Muscle layer of duodenum (tissue), 2 donors: ENCODE measurements at regions not wholly inside any gene's neighbourhood (a gene's known extent, or its start where the extent isn't known, plus 50 kb on each side); places are given as distances from the start of the nearest gene placed in this dataset.

ENCODE experiments used
- H3K27ac ChIP-seq: one replicate; pipeline ENCODE4 v1.7.0; 2013; ENCODE audit warnings: mild to moderate bottlenecking, low read length
- H3K27me3 ChIP-seq: one replicate; pipeline ENCODE4 v1.7.0; 2013; ENCODE audit warnings: low read depth, mild to moderate bottlenecking, control low read depth, low read length
- H3K36me3 ChIP-seq, 2 donors: one replicate each; pipeline ENCODE4 v1.7.0; 2013; ENCODE audit warnings: low read length in 2 of 2, control low read depth in 1 of 2, mild to moderate bottlenecking in 1 of 2; ENCODE audit not compliant: insufficient read depth in 2 of 2, control insufficient read depth in 1 of 2
- H3K4me1 ChIP-seq, 2 donors: one replicate each; pipeline ENCODE4 v1.7.0; 2013; ENCODE audit warnings: low read length in 2 of 2, mild to moderate bottlenecking in 2 of 2, control low read depth in 1 of 2, moderate library complexity in 1 of 2; ENCODE audit not compliant: insufficient read depth in 2 of 2, control insufficient read depth in 1 of 2
- H3K4me3 ChIP-seq, 2 donors: one replicate each; pipeline ENCODE4 v1.7.0; 2013; ENCODE audit warnings: low read length in 2 of 2, low read depth in 1 of 2, mild to moderate bottlenecking in 1 of 2
- H3K9me3 ChIP-seq, 2 donors: one replicate each; pipeline ENCODE4 v1.7.0; 2013; ENCODE audit warnings: low read length in 2 of 2, control low read depth in 1 of 2, mild to moderate bottlenecking in 1 of 2; ENCODE audit not compliant: control insufficient read depth in 1 of 2
- donor health status: healthy.

DNA sequence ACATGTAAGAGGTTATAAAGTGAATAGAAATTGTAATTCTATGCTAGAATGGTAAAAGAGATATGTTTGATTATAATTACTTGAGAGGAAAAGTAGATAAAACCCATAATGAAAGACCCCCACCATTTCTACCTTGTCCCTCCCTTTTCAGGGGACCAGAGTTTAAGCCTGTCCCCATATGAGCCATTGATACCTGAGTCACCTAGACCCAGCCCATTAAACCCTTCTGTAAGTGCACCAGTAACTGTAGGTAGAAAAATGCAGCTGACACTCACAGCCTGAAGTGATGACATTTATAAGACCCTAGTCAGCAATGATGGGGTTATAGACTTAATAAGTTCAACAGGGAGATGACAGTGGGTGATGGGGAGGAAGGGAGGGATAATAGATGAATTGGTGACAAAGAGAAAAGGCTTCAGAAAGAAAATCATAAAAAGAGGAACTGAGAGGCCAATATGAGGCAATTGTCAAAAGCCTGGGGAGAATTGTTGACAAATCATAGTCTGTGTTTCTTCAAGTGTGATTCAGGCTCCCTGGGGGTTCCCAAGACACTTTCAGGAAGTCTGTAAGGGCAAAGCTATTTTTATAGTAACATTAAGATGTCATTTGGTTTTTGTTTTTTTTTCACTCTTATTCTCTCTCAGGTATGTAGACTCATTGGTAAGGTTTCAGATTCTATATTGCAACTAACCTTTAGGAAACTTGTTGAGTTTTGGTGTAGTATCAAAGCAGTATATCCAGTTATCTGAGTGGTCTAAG is 544.2 kb downstream of the SATB2 start:
- H3K27me3 ChIP-seq, result no peaks in the 10 kb centered on the region
- H3K4me3 ChIP-seq, result no peak overlapping the region
- H3K4me1 ChIP-seq, result no peaks in the 10 kb centered on the region
- no peaks in the 10 kb centered on the region for H3K36me3 ChIP-seq
- no peak overlapping the region for H3K27ac ChIP-seq
- H3K9me3 ChIP-seq, result no peaks in the 10 kb centered on the region

DNA sequence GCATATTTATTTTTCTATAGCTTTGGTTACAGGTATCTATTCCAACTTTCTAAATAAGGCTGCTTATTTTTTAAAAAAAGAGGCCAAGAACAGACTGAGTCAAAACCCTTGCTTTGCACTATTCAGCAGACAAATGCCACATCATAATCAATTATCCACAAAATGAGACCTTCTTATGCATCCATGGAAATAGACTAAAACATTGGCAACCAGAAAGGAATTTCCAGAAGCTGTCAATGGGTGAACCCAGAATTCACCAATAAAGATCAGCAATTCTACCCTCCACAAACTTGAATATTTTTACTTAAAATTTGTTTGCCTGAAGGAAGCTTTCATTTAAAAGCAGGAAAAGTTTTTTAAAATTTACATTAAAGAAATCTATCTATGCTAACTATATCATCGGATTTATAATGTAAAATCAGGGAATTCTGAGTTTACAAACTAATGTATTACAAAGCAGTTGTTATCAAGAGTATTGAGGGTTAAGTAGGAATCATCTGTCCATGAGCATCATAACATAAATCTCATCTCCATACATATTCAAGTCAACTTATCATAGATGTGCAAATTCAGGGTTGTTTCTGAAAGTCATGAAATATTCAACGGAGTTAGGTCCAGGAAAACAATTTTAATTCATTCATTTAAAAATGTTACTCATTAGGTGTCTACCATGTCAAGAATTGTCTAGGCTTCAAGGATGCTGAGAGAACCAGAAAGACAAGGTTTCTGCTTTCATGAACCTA is 548.0 kb downstream of the SATB2 start:
- H3K4me3 ChIP-seq, result no peak overlapping the region
- no peaks in the 10 kb centered on the region for H3K36me3 ChIP-seq
- no peak overlapping the region for H3K27ac ChIP-seq
- H3K27me3 ChIP-seq, result no peaks in the 10 kb centered on the region
- no peaks in the 10 kb centered on the region for H3K9me3 ChIP-seq
- no peaks in the 10 kb centered on the region for H3K4me1 ChIP-seq

DNA sequence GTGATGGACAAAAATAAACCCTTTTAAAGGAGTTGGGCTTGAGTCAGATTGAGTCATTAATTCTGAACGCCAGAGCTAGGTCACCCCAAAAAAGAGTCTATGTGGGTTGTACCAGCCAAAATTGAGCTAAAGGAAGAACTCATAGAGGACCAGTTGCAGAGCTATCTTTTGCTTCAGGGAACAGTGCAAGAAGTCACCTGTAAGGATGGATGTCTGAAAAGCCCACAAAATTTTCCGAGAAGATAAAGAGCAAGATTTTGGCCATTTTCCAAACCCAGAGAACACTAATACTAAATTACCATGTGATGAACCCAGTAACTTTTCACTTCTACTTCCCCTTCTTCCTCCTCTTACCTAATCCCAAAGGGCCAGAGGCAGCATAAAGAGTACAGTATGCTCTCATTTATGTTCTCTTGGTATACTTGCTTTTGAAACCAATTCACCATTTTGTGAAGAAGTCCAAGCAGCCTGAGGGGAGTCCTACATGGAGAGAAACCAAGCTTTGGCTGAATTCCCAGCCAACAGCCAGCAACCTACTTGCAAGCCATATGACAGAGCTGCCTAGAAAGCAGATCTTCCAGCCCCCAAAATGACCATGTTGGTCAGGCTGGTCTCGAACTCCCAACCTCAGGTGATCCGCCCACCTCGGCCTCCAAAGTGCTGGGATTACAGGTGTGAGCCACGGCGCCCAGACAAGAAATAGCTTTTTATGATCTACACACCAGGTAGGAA is 551.7 kb downstream of the SATB2 start:
- Histone ChIP-seq H3K9me3 (no peaks in the 10 kb centered on the region), H3K4me3 (no peak overlapping the region), H3K27ac (no peak overlapping the region), H3K36me3 (no peaks in the 10 kb centered on the region), H3K4me1 (no peaks in the 10 kb centered on the region), H3K27me3 (no peaks in the 10 kb centered on the region)

DNA sequence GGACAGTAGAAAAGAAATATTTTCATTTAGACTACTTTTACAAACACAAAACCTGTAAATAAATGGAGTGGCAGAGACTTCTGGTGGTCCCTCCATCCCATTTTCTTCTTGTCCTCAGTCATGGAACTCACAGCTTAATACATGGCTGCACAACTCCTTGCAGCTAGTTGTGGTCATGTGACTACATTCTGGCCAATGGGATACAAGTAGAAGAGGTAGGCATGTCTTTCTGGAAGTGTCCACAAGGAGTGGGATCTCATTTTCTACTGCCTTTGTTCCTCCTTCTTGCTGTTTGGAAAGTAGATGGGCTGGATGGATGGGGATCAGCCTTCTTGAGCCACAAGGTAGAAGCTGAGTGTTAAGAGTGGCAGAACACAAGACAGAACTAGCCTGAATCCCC is 555.8 kb downstream of the SATB2 start:
- Histone ChIP-seq H3K27ac (no peak overlapping the region), H3K36me3 (no peaks in the 10 kb centered on the region), H3K4me1 (no peaks in the 10 kb centered on the region), H3K4me3 (no peak overlapping the region), H3K9me3 (no peaks in the 10 kb centered on the region), H3K27me3 (no peaks in the 10 kb centered on the region)

DNA sequence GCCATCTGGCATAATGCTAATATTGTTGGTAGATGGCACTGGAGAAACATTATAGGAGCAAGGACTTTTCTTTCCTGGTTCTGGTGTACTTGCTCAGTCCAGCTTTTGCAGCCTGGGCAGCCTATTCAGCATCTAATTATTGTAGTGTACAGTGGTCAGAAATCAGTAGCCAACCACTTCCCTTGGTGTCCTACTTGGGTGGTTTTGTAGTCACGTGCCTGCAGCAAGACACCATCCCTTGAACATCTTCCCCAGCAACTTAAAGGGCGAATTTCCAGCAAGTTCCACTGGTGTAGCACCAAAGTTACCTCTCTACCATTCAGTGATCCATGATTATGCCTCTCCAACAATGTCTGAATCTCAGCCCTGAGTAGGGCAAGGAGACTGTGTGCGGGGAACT is 557.6 kb downstream of the SATB2 start:
- Histone ChIP-seq H3K4me1 (no peaks in the 10 kb centered on the region), H3K4me3 (no peak overlapping the region), H3K9me3 (peaks cover 0 to 2% of the 10 kb centered on the region in 2 donors), H3K36me3 (no peaks in the 10 kb centered on the region), H3K27ac (no peak overlapping the region), H3K27me3 (no peaks in the 10 kb centered on the region)

DNA sequence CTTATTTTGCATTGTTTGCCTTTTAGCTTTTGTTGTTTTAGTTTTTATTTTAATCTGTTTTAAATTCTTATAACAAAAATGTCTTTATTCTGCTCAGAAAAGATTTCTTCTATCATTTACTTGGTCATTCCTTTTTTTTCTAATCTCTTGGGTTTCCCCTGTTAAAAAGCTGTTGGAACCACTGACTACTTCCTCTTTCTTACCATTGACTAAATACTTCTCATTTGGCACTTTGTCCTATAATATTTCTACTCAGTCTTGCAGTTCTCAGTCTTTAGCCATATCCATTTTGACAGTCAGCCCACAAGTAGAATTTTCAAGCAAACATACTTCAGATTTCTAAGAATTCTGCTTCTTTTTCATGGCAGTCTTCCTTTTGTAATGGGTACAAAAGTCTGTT is 567.2 kb downstream of the SATB2 start:
- H3K27ac ChIP-seq, result no peak overlapping the region
- H3K4me3 ChIP-seq, result no peak overlapping the region
- H3K4me1 ChIP-seq, result no peaks in the 10 kb centered on the region

DNA sequence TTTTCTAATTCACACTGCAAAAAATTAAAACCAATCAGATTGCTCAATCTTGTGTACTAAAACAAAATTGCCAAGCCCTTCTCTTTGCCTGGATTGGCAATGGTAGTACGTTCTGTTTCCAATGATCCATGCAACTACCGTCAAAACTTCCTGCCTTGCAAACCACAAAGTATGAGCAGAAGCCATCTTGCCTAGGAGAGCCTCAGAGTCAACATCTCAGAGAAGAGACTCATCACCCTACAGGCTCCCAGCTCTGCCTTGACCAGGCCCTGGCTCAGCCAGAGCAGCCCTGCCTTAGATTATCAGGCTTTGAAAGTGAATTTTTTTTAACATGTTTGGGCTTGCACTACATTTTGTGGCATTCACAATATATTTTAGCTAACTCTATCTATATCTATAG is 574.1 kb downstream of the SATB2 start:
- no peaks in the 10 kb centered on the region for H3K9me3 ChIP-seq
- no peaks in the 10 kb centered on the region for H3K4me1 ChIP-seq
- H3K36me3 ChIP-seq, result no peaks in the 10 kb centered on the region
- no peaks in the 10 kb centered on the region for H3K27me3 ChIP-seq
- no peak overlapping the region for H3K27ac ChIP-seq
- H3K4me3 ChIP-seq, result no peak overlapping the region

More for the DNA sequence above, 567.2 kb downstream of the SATB2 start:
- no peaks in the 10 kb centered on the region for H3K36me3 ChIP-seq
- H3K27me3 ChIP-seq, result no peaks in the 10 kb centered on the region
- peaks cover 0 to under 1% of the 10 kb centered on the region in 2 donors for H3K9me3 ChIP-seq

DNA sequence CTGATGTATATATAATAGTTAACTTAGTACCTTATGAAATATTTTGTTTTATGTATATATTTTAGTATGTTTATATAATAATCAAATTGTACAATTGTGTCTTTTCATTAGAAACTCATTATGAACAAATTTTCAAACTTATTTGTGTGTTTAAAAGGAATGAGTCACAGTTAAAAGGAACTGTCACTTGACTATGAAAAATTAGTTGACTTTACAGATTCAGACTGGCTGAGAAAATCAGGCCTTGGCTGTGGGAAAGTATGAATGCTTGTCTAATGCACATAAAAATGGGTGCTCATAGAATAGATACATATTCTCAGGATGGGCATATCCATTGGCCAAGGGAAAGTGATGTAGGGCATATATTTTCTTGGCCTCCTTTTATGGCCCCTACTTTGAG is 576.8 kb downstream of the SATB2 start:
- Histone ChIP-seq H3K27ac (no peak overlapping the region), H3K4me1 (no peaks in the 10 kb centered on the region), H3K9me3 (no peaks in the 10 kb centered on the region), H3K4me3 (no peak overlapping the region), H3K36me3 (no peaks in the 10 kb centered on the region), H3K27me3 (no peaks in the 10 kb centered on the region)

DNA sequence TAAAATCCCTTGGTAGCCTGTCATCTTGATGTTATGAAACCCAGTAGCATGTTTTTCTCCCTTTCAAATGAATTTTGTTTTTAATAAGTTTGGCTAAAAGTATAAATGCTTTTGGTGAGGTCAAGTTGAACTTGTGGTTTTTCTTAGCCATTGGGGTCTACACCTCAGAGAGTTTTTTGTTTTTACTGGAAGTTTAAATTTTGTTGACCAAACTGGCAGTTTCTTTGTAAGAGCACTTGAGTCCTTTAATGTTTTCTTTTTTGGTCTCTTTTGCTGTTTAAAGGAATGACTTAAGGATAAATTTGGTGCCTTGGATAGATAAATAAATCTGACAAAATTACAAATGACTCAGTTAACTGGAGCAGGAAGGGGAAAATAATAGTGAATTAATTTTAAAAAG is 577.3 kb downstream of the SATB2 start:
- Histone ChIP-seq H3K36me3 (no peaks in the 10 kb centered on the region), H3K27ac (no peak overlapping the region), H3K4me3 (no peak overlapping the region), H3K27me3 (no peaks in the 10 kb centered on the region), H3K4me1 (no peaks in the 10 kb centered on the region), H3K9me3 (no peaks in the 10 kb centered on the region)

DNA sequence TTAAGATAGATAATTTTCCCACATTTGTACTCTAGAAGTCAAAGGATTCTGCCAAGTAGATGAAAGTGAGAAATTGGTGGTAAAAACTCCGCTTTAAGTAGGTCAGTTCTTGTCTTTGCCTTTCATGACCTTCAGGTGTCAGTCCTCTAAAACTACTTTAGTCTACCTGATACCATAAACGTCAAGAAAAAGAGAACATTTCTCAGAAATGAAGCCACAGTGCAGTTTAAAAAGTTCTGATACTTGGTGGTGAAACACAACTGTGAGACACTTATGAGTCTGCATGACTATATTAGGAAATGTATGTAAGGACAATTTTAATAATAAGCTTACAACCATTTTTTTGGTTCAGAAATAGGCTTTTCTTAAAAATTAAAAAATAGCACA is 583.3 kb downstream of the SATB2 start:
- no peaks in the 10 kb centered on the region for H3K36me3 ChIP-seq
- H3K9me3 ChIP-seq, result no peaks in the 10 kb centered on the region
- no peak overlapping the region for H3K27ac ChIP-seq
- no peaks in the 10 kb centered on the region for H3K4me1 ChIP-seq
- no peak overlapping the region for H3K4me3 ChIP-seq
- no peaks in the 10 kb centered on the region for H3K27me3 ChIP-seq
